ENCODE measurements at regions not wholly inside any gene's neighbourhood (a gene's known extent, or its start where the extent isn't known, plus 50 kb on each side); places are given as distances from the start of the nearest gene placed in this dataset.

DNA sequence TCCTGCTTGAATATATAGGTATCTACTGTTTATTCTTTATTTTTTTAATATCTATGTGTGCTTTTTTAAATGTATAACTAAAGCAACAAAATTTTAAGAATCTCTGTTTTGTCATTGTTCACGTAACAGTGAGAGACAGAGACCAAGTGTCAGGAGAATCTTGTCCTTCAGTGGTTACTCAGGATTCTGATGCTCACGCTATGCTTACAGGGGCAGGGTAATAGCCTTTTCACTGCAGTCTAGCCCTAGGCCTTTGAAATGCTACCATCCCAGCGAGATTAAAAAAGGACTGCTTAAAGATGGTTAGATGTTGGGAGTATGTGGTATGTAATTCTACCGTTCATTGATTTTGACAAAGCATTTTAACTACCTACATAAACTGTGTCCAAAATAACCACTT lies 71.6 kb upstream of the EGFR start:
- no peak overlapping the region for H4K8ac ChIP-seq (ENCODE audit: low read depth in 2 of 2, low read length in 2 of 2)
- DNase-seq (no peak), ATAC-seq (ENCODE audit: low read depth) (no peak)
- no peaks in the 10 kb centered on the region for H3K79me1 ChIP-seq (ENCODE audit: low read depth in 1 of 2, low read length in 2 of 2)
- H3K9ac ChIP-seq (ENCODE audit: low read depth, low read length) = no peak overlapping the region
- no peak overlapping the region for H2AK5ac ChIP-seq (ENCODE audit: low read depth, low read length)
- no CpG with 5 or more reads among the region's 4 CpGs for WGBS, 2 experiments (ENCODE audit: extremely low coverage in 2 of 2, insufficient read length in 1 of 2)
- no peak overlapping the region for H2AK9ac ChIP-seq (replicated peaks; ENCODE audit: low read depth, low read length, poor library complexity)
- H3K9me1 ChIP-seq (ENCODE audit: insufficient read depth, low read length) = no peaks in the 10 kb centered on the region
- no peak overlapping the region for H3K14ac ChIP-seq (replicated peaks; ENCODE audit: low read depth, low read length)
- H3K27me3 ChIP-seq (ENCODE audit: control insufficient read depth, insufficient read depth, low read length) = no peaks in the 10 kb centered on the region
- H3K4me3 ChIP-seq (ENCODE audit: insufficient read depth, low read depth, low read length) = no peak overlapping the region
- H4K5ac ChIP-seq (ENCODE audit: low read depth, low read length) = no peak overlapping the region
- H3K9me3 ChIP-seq (ENCODE audit: control insufficient read depth, insufficient read depth, low read length) = no peaks in the 10 kb centered on the region
- H3K36me3 ChIP-seq (ENCODE audit: control insufficient read depth, insufficient read depth, low read length) = no peaks in the 10 kb centered on the region
- intact Hi-C loops (cut with micrococcal nuclease) = no loop called here
- H2BK15ac ChIP-seq (ENCODE audit: low read depth, low read length) = no peak overlapping the region
- BruUV-seq (replicated peaks) = no TSS peak
- H4K91ac ChIP-seq (ENCODE audit: insufficient read depth, low read depth, low read length) = no peak overlapping the region
- H3K4me2 ChIP-seq (ENCODE audit: low read depth, low read length) = no peak overlapping the region
- peaks cover 2% of the 10 kb centered on the region for H3K4me1 ChIP-seq (ENCODE audit: control insufficient read depth, insufficient read depth, low read length)
- ChIA-PET CTCF (no interaction called here), POLR2A (ENCODE audit: unreplicated experiment) (no interaction called here)
- no peak overlapping the region for H2BK5ac ChIP-seq (ENCODE audit: low read depth, low read length, poor library complexity, severe bottlenecking)
- H3K4ac ChIP-seq (ENCODE audit: low read depth, low read length) = no peak overlapping the region
- no peak overlapping the region for H3K23ac ChIP-seq (ENCODE audit: low read depth, low read length)
- no peak overlapping the region for H3K27ac ChIP-seq (ENCODE audit: insufficient read depth, low read length)
- H3K56ac ChIP-seq (ENCODE audit: extremely low read depth, insufficient read depth, low read length) = no peak overlapping the region
- H2BK120ac ChIP-seq (ENCODE audit: low read depth, low read length) = no peak overlapping the region
- no peak overlapping the region for H2AFZ ChIP-seq (replicated peaks; ENCODE audit: low read length, poor library complexity)
- dilution Hi-C loops (cut with HindIII; ENCODE audit: low sequenced_read_pairs, unreplicated experiment) = no loop called here
- TF ChIP-seq FOS (IDR thresholded peaks at IDR 0.05; ENCODE audit: low read depth, low read length) = no peak
- TF ChIP-seq, protein P1, sequence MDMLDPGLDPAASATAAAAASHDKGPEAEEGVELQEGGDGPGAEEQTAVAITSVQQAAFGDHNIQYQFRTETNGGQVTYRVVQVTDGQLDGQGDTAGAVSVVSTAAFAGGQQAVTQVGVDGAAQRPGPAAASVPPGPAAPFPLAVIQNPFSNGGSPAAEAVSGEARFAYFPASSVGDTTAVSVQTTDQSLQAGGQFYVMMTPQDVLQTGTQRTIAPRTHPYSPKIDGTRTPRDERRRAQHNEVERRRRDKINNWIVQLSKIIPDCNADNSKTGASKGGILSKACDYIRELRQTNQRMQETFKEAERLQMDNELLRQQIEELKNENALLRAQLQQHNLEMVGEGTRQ (IDR thresholded peaks at IDR 0.05; ENCODE audit: low read depth, low read length) = no peak
- TF ChIP-seq, protein P2, sequence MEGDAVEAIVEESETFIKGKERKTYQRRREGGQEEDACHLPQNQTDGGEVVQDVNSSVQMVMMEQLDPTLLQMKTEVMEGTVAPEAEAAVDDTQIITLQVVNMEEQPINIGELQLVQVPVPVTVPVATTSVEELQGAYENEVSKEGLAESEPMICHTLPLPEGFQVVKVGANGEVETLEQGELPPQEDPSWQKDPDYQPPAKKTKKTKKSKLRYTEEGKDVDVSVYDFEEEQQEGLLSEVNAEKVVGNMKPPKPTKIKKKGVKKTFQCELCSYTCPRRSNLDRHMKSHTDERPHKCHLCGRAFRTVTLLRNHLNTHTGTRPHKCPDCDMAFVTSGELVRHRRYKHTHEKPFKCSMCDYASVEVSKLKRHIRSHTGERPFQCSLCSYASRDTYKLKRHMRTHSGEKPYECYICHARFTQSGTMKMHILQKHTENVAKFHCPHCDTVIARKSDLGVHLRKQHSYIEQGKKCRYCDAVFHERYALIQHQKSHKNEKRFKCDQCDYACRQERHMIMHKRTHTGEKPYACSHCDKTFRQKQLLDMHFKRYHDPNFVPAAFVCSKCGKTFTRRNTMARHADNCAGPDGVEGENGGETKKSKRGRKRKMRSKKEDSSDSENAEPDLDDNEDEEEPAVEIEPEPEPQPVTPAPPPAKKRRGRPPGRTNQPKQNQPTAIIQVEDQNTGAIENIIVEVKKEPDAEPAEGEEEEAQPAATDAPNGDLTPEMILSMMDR (conservative IDR thresholded peaks at IDR 0.05; ENCODE audit: low read depth, low read length) = no peak
- no peak for TF ChIP-seq MAZ (IDR thresholded peaks at IDR 0.05; ENCODE audit: borderline replicate concordance, low read depth, low read length)
- TF ChIP-seq CEBPB (IDR thresholded peaks at IDR 0.05; ENCODE audit: low read depth, low read length) = no peak
- no peak for TF ChIP-seq SMC3 (IDR thresholded peaks at IDR 0.05; ENCODE audit: low read depth, low read length)
- TF ChIP-seq MAFK (IDR thresholded peaks at IDR 0.05; ENCODE audit: low read depth, low read length) = no peak
- no peak for TF ChIP-seq NFE2L2 (IDR thresholded peaks at IDR 0.05; ENCODE audit: low read depth, low read length)
- no peak for TF ChIP-seq POLR2A (IDR thresholded peaks at IDR 0.05; ENCODE audit: low read depth, low read length)
- no peak for TF ChIP-seq RCOR1 (IDR thresholded peaks at IDR 0.05; ENCODE audit: insufficient replicate concordance, low read length)
- TF ChIP-seq RAD21 (IDR thresholded peaks at IDR 0.05; ENCODE audit: low read length) = no peak
- TF ChIP-seq, protein P3, sequence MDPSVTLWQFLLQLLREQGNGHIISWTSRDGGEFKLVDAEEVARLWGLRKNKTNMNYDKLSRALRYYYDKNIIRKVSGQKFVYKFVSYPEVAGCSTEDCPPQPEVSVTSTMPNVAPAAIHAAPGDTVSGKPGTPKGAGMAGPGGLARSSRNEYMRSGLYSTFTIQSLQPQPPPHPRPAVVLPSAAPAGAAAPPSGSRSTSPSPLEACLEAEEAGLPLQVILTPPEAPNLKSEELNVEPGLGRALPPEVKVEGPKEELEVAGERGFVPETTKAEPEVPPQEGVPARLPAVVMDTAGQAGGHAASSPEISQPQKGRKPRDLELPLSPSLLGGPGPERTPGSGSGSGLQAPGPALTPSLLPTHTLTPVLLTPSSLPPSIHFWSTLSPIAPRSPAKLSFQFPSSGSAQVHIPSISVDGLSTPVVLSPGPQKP (IDR thresholded peaks at IDR 0.05; ENCODE audit: borderline replicate concordance, low read depth, low read length) = no peak
- H3K18ac ChIP-seq (ENCODE audit: low read depth, low read length) = no peak overlapping the region
- H4K20me1 ChIP-seq (ENCODE audit: insufficient read depth, low read length) = no peaks in the 10 kb centered on the region
- in situ Hi-C loops (cut with MboI; ENCODE audit: low sequenced_read_pairs) = no loop called here
- no peak overlapping the region for H2BK20ac ChIP-seq (ENCODE audit: low read depth, low read length)

Data from IMR-90 (cell line).